Lung microvascular endothelial cell (primary cell): ENCODE measurements at regions not wholly inside any gene's neighbourhood (a gene's known extent, or its start where the extent isn't known, plus 50 kb on each side); places are given as distances from the start of the nearest gene placed in this dataset.

ENCODE experiments used
- DNase-seq, 2 donors: peaks; one replicate each; pipeline versions ENCODE4 v3.0.0 to v3.0.0-alpha.2; 2010; ENCODE audit warnings: low read depth in 2 of 2

GRCh38 chr10:111879969-111880368 lies 303.6 kb downstream of the GPAM start:
- DNase-seq = no peak

GRCh38 chr10:111885046-111885445 lies 298.5 kb downstream of the GPAM start:
- DNase-seq = no peak

DNA sequence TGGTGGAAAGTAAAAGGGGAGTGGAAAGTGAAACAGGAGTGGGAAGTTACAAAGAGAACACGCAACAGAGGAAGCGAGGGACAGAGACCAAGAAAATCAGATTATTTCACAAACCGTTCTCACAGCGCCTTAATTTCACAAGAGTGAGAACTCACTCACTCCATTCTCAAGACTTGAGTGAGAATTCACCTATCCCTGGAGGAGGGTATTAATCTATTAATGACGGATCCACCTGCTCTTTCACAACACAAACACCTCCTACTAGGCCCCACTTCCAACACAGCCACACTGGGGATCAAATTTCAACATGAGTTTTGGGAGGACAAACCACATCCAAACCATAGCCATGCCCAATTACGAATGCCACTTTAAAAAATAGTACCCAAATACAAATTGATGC lies 297.6 kb downstream of the GPAM start:
- DNase-seq = no peak

DNA sequence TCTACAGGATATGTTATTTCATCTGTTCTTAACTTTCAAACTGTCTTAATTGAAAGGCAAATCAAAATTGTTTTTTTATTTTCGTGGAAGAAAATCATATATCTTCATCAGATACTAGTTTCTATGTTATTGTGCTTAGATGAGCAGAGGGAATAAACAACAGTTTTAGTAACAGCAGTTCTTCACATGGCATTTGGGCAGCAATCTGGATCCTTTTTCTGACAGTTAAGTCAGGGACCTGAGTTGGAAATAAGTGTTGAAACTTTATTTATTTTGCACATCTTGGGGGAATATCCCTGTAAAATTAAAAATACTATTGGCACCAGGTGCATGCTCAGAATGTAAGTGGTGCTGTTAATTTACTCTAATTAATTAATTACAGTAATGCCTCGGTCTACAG lies 296.3 kb downstream of the GPAM start:
- DNase-seq = no peak

- no peak for DNase-seq
Observed at GRCh38 chr10:111890046-111890445, 293.5 kb downstream of the GPAM start.

- no peak for DNase-seq
Observed at GRCh38 chr10:111916011-111916410, 267.6 kb downstream of the GPAM start.

DNA sequence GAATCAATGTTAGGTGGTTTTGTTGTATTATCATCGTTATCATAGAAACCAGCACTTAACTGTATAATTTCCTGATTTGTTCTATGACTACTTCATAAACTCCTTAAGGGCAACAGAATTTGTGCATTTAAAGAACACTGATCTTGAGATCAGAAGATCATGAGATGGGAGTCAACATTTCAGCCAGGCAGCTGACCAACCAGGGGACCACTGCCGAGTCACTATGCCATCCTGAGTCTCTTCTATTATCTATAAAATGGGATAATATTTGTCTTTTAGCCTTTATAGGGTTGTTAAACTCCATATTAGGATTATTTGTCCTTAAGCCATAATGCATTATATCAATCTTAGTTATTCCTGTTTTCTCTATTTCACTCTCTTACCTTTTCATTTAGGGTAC lies 261.7 kb downstream of the GPAM start:
- no peak for DNase-seq

- DNase-seq = no peak
Observed at GRCh38 chr10:111923032-111923431, 260.5 kb downstream of the GPAM start.

DNA sequence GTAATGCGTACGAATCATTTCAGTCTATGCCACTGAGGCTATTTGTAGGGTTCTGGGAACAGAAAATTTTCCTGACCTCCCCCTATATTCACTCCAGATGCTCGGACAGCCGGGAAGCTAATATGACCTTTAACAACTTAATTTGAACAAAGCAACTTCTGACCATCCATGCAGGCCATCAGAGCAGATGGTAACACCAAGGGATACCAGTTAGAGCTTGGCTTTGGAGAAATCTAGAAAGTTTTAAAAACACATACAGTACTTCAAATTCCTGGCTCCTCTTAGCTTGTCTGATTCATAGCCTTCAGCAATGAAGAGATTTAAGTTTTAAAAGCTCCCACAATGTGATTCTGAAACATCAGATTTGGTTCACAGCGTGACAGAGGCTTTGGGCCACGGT lies 257.3 kb downstream of the GPAM start:
- no peak for DNase-seq

- no peak for DNase-seq
Observed at GRCh38 chr10:111933937-111934336, 249.6 kb downstream of the GPAM start.

- DNase-seq = no peak
Observed at GRCh38 chr10:111934931-111935330, 248.6 kb downstream of the GPAM start.

GRCh38 chr10:111936143-111936542 lies 247.4 kb downstream of the GPAM start:
- no peak for DNase-seq

DNA sequence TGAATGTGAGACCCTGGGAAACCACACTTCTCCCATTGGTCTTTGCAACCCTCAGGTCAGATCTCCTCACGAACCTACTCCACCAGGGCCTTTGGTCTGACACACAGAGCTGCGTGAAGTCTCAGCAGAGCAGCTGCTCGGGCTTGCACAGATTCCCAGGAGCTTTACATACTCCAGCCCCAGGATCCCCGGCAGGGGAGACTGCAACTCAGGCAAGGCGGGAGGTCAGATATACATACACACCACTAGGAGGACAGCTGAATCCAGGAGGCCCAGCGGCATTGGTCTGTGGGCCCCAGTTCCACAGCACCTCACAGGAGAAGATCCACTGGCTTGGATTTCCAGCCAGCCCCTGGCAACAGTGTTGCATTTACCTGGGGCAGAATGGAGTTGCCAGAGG lies 239.2 kb downstream of the GPAM start:
- no peak for DNase-seq

GRCh38 chr10:111953949-111954348 lies 229.6 kb downstream of the GPAM start:
- DNase-seq = no peak

DNA sequence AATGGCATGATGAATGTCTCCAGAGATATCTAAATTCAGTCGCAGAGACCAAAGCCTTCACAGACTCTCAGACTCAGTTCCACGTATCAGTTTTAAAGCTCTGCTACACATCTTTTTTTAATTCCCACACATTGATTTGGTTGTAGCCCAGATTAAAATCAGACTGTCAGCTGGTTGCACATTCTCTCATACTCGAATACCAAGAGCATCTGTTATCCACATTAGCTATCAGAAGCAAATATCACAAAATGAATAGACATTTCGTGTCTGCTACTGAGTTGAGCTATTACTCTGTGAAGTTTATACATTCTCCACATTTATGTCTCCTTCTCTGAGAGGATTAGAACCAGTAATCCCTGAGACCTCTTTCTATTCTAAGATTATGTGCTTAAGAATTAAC lies 229.2 kb downstream of the GPAM start:
- DNase-seq = no peak

DNA sequence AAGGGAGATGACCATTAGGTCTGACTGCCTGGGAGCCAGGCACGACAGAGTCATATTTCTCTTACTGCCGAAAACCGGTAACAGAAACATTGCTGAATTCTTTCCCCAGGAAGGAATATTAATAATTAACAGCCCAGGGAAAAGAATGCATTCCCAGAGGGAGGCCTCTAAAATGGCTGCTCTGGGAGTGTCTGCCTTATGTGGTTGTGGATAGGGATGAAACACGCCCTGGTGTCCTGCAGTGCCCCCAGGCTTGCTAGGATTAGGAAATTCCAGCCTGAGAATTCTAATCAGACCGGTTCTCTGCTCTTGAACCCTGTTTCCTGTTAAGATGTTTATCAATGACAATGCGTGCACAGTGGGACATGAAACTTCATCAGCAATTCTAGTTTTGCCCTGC lies 226.7 kb downstream of the GPAM start:
- no peak for DNase-seq

DNA sequence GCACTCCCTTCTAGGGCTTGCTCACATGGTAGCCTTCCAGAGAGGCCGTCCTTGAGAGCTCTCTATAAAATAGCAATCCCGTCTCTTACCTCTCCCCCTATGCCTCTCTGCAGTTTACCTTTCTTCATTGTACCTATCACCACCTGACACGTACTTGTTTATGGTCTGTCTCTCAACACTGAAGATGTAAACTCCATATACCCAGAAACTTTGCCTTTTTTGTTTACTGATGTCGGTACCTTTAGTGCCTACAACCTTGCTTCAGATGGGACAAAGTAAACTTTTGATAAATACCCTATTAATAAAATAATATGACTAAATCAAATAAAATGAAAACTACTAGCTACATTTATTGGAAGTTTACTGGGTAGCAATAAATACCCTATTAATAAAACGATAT lies 220.6 kb downstream of the GPAM start:
- DNase-seq = no peak

GRCh38 chr10:111967116-111967515 lies 216.4 kb downstream of the GPAM start:
- no peak for DNase-seq

GRCh38 chr10:111967547-111967946 lies 216.0 kb downstream of the GPAM start:
- no peak for DNase-seq

DNA sequence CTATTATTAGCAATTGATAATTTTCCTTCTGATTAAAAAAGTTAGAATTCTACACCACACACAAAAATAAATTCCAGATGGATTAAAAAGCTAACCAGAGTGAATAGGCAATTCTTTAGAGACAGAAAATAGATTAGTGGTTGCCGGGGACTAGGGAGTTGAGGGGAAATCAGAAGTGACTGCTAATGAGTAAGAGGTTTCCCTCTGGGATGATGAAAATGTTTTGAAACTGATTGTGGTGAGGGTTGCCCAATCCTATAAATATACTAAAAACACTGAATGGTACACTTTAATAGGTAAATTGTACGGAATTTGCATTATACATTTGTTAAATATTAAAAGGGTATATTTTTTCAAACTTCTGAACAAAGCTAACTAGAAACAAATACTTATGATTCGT lies 214.9 kb downstream of the GPAM start:
- no peak for DNase-seq

DNA sequence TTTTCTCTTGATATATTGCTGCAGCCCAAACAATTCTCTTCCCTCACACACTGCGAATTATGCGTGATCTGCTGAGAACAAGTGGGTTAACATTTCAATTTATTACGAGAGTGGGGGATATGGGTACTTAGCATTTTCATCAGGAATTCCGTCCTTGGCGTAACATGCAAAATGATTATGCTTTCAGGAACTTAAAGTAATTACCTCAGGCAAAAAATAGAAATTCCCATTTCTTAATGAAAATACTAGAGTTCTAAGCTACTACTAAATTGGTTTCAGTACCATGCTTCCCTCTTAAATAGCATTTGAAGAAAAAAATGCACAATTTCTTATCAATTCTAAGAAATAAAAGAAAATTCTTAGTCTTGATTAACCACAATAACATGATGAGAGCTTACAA lies 213.5 kb downstream of the GPAM start:
- no peak for DNase-seq

DNA sequence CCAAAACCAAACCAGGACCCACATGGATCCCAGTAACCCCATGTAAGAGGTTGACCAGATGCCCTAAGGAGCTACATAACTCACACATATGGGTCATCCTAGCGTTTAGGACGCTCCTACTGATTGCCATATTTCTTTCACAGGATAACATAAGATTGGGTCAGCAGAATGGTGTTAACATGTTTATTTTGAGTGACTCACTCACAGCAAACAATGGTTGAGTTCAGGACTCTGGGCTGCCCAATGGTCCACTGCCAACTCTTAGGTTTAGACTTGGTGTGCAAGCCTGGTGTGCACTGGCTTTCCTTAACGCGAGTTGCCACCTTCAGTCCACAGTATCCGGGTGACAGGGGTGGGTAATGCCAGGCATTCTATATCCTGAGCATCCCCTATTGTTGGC lies 211.5 kb downstream of the GPAM start:
- DNase-seq = no peak

DNA sequence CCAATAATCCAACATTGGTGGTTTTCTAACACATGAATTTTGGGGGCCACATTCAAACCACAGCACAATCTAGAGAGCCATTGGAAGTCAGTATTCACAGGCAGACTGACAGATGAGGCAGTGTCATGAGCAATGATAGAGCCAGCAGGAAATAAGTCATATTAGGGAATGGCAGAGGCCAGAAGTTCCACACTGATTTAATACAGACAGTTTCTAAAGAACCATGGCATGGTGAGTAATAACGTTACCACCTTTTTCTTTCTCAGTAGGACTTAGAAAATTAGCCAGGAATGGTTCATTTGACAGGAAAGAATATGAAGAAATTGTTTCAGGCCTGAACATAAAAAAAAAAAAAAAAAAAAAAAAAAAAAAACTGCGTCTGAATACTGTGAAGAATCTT lies 210.3 kb downstream of the GPAM start:
- DNase-seq = no peak

DNA sequence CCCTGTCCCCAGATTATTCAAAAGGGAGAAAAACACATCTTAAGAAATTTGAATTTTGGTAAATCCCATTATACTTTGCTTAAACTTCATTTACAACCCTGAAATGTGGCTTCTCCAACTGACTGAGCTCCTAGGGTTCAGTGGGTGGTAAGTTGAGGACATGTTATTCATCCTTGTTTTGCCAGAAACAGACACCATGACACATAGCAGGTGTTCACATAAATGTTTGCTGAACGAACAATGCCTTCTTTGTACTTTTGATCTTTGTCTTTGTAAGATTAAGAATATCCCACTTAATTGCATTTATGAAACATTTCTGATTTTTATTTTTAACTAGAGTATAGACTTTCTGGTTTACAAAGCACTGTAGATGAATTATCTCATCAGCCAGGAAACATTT lies 209.7 kb downstream of the GPAM start:
- no peak for DNase-seq

DNA sequence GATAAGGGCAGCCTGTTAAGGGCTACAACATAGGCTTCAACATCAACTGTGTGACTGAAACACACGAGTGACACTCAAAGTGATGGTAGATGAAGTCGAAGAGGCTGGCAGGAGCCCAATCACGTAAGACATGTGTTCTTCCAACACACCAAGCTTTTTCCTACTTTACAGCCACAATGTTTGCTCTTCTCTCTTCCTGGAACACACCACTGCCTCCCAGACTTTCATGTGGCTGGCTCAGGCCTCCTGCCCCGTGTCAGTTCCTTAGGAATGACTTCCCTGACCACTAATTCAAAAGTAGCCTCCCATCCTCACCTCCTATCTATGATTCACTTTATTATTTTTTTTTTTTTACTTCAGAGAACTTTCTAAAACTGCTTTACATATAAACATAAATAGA lies 209.2 kb downstream of the GPAM start:
- no peak for DNase-seq
